Neuronal stem cell (in vitro differentiated cells): ENCODE measurements at regions not wholly inside any gene's neighbourhood (a gene's known extent, or its start where the extent isn't known, plus 50 kb on each side); places are given as distances from the start of the nearest gene placed in this dataset.

Source experiments
- DNase-seq: peaks from one replicate; pipeline ENCODE4 v3.0.0-alpha.2; 2013; ENCODE audit warnings: low spot score
- H2AFZ ChIP-seq: one replicate; pipeline ENCODE4 v1.6.1; 2013; ENCODE audit warnings: mild to moderate bottlenecking, low read length, inconsistent platforms
- H2AK5ac ChIP-seq: 2 replicates; pipeline ENCODE4 v1.6.1; 2013; ENCODE audit warnings: low read depth, mild to moderate bottlenecking, inconsistent platforms, low read length, moderate library complexity, mixed read lengths
- H2BK120ac ChIP-seq: 2 replicates; pipeline ENCODE4 v1.6.1; 2013; ENCODE audit warnings: low read depth, mild to moderate bottlenecking, inconsistent platforms, low read length, moderate library complexity, mixed read lengths
- H2BK12ac ChIP-seq: one replicate; pipeline ENCODE4 v1.6.1; 2013; ENCODE audit warnings: low read length, inconsistent platforms
- H2BK15ac ChIP-seq: 2 replicates; pipeline ENCODE4 v1.6.1; 2013; ENCODE audit warnings: mild to moderate bottlenecking, low read length, inconsistent platforms, mixed read lengths
- H2BK5ac ChIP-seq: one replicate; pipeline ENCODE4 v1.6.1; 2013; ENCODE audit warnings: inconsistent platforms, mild to moderate bottlenecking, low read length, moderate library complexity
- H3K14ac ChIP-seq: one replicate; pipeline ENCODE4 v1.6.1; 2013; ENCODE audit warnings: low read length, inconsistent platforms
- H3K18ac ChIP-seq: 2 replicates; pipeline ENCODE4 v1.6.1; 2013; ENCODE audit warnings: low read length, inconsistent platforms
- H3K23ac ChIP-seq: 2 replicates; pipeline ENCODE4 v1.6.1; 2013; ENCODE audit warnings: low read depth, mild to moderate bottlenecking, mixed read lengths, low read length, inconsistent platforms; ENCODE audit not compliant: poor library complexity
- H3K27ac ChIP-seq: replicated peaks from 3 replicates; pipeline ENCODE4 v1.5.1; 2013; ENCODE audit warnings: low read length, inconsistent platforms
- H3K27me3 ChIP-seq, 3 experiments: 2 replicates each; pipeline ENCODE4 v1.6.1; 2013; ENCODE audit warnings: low read length in 3 of 3, mild to moderate bottlenecking in 2 of 3, inconsistent platforms in 1 of 3, low read depth in 1 of 3, mixed read lengths in 1 of 3, moderate library complexity in 1 of 3; ENCODE audit not compliant: control insufficient read depth in 3 of 3, insufficient read depth in 3 of 3
- H3K36me3 ChIP-seq, 2 donors: replicated peaks in 1 of 2; 2 replicates each; pipeline ENCODE4 v1.6.1; 2013; ENCODE audit warnings: low read length in 2 of 2; ENCODE audit not compliant: control insufficient read depth in 2 of 2, insufficient read depth in 2 of 2
- H3K4ac ChIP-seq: 2 replicates; pipeline ENCODE4 v1.6.1; 2013; ENCODE audit warnings: inconsistent platforms, mild to moderate bottlenecking, low read length, moderate library complexity
- H3K4me1 ChIP-seq, 2 donors: 1 replicate in 1 of 2; 2 replicates in 1 of 2; pipeline ENCODE4 v1.6.1; 2013; ENCODE audit warnings: low read length in 2 of 2, low read depth in 1 of 2; ENCODE audit not compliant: control insufficient read depth in 2 of 2, insufficient read depth in 1 of 2
- H3K4me2 ChIP-seq: one replicate; pipeline ENCODE4 v1.6.1; 2013; ENCODE audit warnings: mild to moderate bottlenecking, low read length, inconsistent platforms; ENCODE audit not compliant: insufficient read depth, poor library complexity, severe bottlenecking
- H3K4me3 ChIP-seq, 2 donors: 2 replicates each; pipeline ENCODE4 v1.5.1; 2013; ENCODE audit warnings: low read length in 2 of 2, mild to moderate bottlenecking in 2 of 2, inconsistent platforms in 1 of 2, moderate library complexity in 1 of 2
- H3K79me1 ChIP-seq: one replicate; pipeline ENCODE4 v1.6.1; 2013; ENCODE audit warnings: low read depth, mild to moderate bottlenecking, inconsistent platforms, low read length, moderate library complexity
- H3K9ac ChIP-seq: one replicate; pipeline ENCODE4 v1.6.1; 2013; ENCODE audit warnings: mild to moderate bottlenecking, low read depth, low read length, inconsistent platforms; ENCODE audit not compliant: poor library complexity
- H3K9me3 ChIP-seq, 2 donors: replicated peaks in 1 of 2; 2 replicates each; pipeline versions ENCODE3 to v1.6.1; 2013; ENCODE audit warnings: low read length in 2 of 2, mild to moderate bottlenecking in 2 of 2, inconsistent platforms in 1 of 2, low read depth in 1 of 2, mixed read lengths in 1 of 2, moderate library complexity in 1 of 2; ENCODE audit not compliant: control insufficient read depth in 2 of 2, insufficient read depth in 1 of 2
- H4K8ac ChIP-seq: one replicate; pipeline ENCODE4 v1.6.1; 2013; ENCODE audit warnings: low read depth, mild to moderate bottlenecking, inconsistent platforms, low read length, moderate library complexity
- H4K91ac ChIP-seq: one replicate; pipeline ENCODE4 v1.6.1; 2013; ENCODE audit warnings: low read length, low read depth, mild to moderate bottlenecking, inconsistent platforms; ENCODE audit not compliant: poor library complexity
- WGBS, 2 donors: extraction: QIAGEN DNeasy Blood & Tissue Kit; methylation state at CpG; one replicate each; pipeline ENCODE4 v1.1.7; 2013; ENCODE audit warnings: missing lambda C conversion rate in 2 of 2, mixed read lengths in 1 of 2; ENCODE audit not compliant: insufficient read length in 2 of 2, insufficient replicate concordance in 1 of 2; ENCODE audit errors: extremely low coverage in 2 of 2; 5-methylcytosine and 5-hydroxymethylcytosine counted together

DNA sequence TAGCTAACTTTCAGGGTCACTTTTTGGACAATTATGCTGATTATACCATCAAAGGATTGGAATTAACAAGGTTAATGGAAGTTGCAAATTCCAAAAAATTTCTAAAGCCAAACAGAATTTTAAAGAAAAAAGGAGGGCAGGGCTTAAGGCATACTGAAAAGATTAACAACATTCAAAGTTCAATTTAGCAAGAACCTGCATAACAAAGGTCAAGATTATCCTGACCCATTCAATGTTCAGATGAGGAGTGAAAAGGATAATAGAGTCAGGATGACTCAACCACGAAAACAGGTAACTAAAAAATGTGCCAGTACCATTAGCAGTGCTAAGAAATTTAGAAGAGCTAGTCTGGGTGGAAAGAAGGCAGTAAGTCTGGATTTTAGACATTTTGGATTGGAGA lies 139.8 kb upstream of the HNMT start:
- no peak overlapping the region for H3K9ac ChIP-seq
- H2AFZ ChIP-seq = no peak overlapping the region
- H2BK5ac ChIP-seq = no peak overlapping the region
- no peak overlapping the region for H3K4me3 ChIP-seq
- no peak overlapping the region for H2BK120ac ChIP-seq
- DNase-seq = no peak
- no peak overlapping the region for H3K18ac ChIP-seq
- no peak overlapping the region for H3K14ac ChIP-seq
- no peak overlapping the region for H4K8ac ChIP-seq
- no peaks in the 10 kb centered on the region for H3K9me3 ChIP-seq
- no peak overlapping the region for H2BK12ac ChIP-seq
- no CpG with 5 or more reads among the region's 1 CpG for WGBS, 2 donors
- H4K91ac ChIP-seq = no peak overlapping the region
- no peaks in the 10 kb centered on the region for H3K79me1 ChIP-seq
- H3K27ac ChIP-seq = no peak overlapping the region
- no peak overlapping the region for H2AK5ac ChIP-seq
- no peaks in the 10 kb centered on the region for H3K27me3 ChIP-seq
- no peak overlapping the region for H3K4me2 ChIP-seq
- no peak overlapping the region for H2BK15ac ChIP-seq
- no peak overlapping the region for H3K23ac ChIP-seq
- H3K36me3 ChIP-seq = no peaks in the 10 kb centered on the region
- peaks cover 0 to 2% of the 10 kb centered on the region in 2 donors for H3K4me1 ChIP-seq
- H3K4ac ChIP-seq = no peak overlapping the region

DNA sequence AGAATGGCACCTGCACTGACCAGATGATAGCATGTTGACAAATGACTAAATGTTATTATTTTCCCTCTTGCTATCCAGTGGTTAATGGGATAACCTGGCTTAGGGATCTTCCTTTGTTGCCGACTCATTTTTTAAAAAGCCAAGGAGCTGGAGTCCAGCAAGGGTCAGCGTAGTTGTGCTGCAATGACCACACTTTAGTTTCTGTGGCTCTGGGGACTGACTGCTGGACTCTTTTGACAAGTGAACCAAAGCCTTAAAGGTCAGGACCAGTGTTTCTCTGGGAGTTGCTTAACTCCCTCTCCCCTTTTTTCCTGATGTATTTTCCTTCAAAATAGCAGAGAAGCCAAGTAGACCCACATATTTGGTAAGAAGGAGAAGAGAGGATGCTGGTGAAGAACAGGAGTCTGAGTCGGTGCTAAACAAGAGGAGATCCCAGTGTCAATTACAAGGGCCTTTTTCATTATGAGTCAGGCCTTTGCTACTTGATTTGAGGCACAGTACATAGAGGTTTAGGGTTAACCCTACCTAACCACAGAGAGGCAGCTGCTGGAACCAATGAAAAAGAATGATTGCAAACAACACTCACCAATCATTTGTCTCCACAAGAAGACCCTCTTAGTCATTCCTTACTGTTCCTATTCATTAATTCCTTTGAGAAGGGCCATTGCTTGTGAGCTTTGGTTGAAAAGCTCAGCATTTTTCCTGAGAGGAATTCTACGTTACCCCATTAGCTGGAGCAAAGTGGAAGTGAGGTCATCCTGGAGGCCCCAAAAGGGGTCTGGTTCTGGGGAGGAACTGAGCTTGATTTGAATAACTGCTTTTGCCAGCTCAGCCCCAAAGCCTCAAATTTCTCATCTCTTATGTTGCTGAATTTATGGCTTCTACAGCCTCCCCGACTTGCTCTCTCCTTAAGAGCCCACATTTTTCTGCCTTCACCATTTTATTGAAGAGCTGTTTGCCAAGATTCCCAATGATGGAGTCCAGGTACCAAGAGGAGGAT lies 137.6 kb upstream of the HNMT start:
- peak overlapping the region; percentile 51 for H2AFZ ChIP-seq
- no peak overlapping the region for H2BK12ac ChIP-seq
- no peak overlapping the region for H3K18ac ChIP-seq
- no peak overlapping the region for H4K8ac ChIP-seq
- H3K4me2 ChIP-seq = no peak overlapping the region
- no CpG with 5 or more reads among the region's 5 CpGs for WGBS, 2 donors
- H2BK120ac ChIP-seq = no peak overlapping the region
- H3K4me1 ChIP-seq = peaks cover 0 to 2% of the 10 kb centered on the region in 2 donors
- no peak overlapping the region for H3K23ac ChIP-seq
- no peak overlapping the region for H2BK15ac ChIP-seq
- no peak overlapping the region for H4K91ac ChIP-seq
- no peak overlapping the region for H2BK5ac ChIP-seq
- no peaks in the 10 kb centered on the region for H3K27me3 ChIP-seq
- no peak overlapping the region for H3K27ac ChIP-seq
- H3K14ac ChIP-seq = no peak overlapping the region
- no peak for DNase-seq
- no peak overlapping the region for H2AK5ac ChIP-seq
- H3K4me3 ChIP-seq = no peak overlapping the region
- no peak overlapping the region for H3K9ac ChIP-seq
- no peaks in the 10 kb centered on the region for H3K9me3 ChIP-seq
- H3K79me1 ChIP-seq = no peaks in the 10 kb centered on the region
- no peaks in the 10 kb centered on the region for H3K36me3 ChIP-seq
- H3K4ac ChIP-seq = no peak overlapping the region

DNA sequence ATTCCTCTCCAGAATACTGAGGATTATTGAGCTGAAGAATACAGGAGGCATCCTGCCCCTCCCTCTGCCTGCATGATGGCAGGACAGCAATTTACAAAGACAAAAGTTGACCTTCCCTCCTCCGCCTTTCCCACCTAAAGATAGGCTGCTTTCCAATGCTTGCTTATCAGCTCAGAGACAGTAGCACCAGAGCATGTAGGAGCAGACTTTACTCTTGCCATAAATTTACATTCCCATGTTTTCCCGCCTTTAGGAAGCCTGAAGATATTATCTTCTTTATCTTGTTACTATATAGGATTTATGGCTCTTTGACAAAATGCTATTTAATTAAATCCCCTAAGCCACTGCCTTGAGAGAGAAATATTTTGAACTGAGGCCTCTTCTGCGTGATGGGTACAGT lies 135.6 kb upstream of the HNMT start:
- H3K14ac ChIP-seq = no peak overlapping the region

GRCh38 chr2:137829251-137829650 lies 135.0 kb upstream of the HNMT start:
- Histone ChIP-seq H2BK120ac (no peak overlapping the region), H3K14ac (no peak overlapping the region), H4K8ac (no peak overlapping the region), H3K9ac (no peak overlapping the region), H2BK12ac (no peak overlapping the region), H3K36me3 (no peaks in the 10 kb centered on the region), H3K18ac (no peak overlapping the region), H3K27me3 (no peaks in the 10 kb centered on the region), H2BK5ac (no peak overlapping the region), H3K4me1 (peaks cover 0 to 2% of the 10 kb centered on the region in 2 donors), H3K4me3 (no peak overlapping the region), H2AK5ac (no peak overlapping the region), H3K27ac (no peak overlapping the region), H2BK15ac (no peak overlapping the region), H3K9me3 (no peaks in the 10 kb centered on the region), H3K79me1 (no peaks in the 10 kb centered on the region), H4K91ac (no peak overlapping the region), H2AFZ (no peak overlapping the region), H3K23ac (no peak overlapping the region), H3K4ac (no peak overlapping the region), H3K4me2 (no peak overlapping the region)
- no CpG with 5 or more reads among the region's 2 CpGs for WGBS, 2 donors
- no peak for DNase-seq

More for the DNA sequence above, 135.6 kb upstream of the HNMT start:
- H3K4me2 ChIP-seq = no peak overlapping the region
- H3K9me3 ChIP-seq = no peaks in the 10 kb centered on the region
- no peak overlapping the region for H3K9ac ChIP-seq
- no peak overlapping the region for H3K23ac ChIP-seq
- no peaks in the 10 kb centered on the region for H3K27me3 ChIP-seq
- H3K36me3 ChIP-seq = no peaks in the 10 kb centered on the region
- DNase-seq = no peak
- H3K27ac ChIP-seq = no peak overlapping the region
- H4K8ac ChIP-seq = no peak overlapping the region
- H4K91ac ChIP-seq = no peak overlapping the region
- H2AFZ ChIP-seq = no peak overlapping the region
- no peak overlapping the region for H2BK12ac ChIP-seq
- H2BK5ac ChIP-seq = no peak overlapping the region
- peaks cover 0 to 2% of the 10 kb centered on the region in 2 donors for H3K4me1 ChIP-seq
- no peaks in the 10 kb centered on the region for H3K79me1 ChIP-seq
- no CpG with 5 or more reads among the region's 3 CpGs for WGBS, 2 donors
- H3K4me3 ChIP-seq = no peak overlapping the region
- no peak overlapping the region for H2BK15ac ChIP-seq
- H2BK120ac ChIP-seq = no peak overlapping the region
- H3K18ac ChIP-seq = no peak overlapping the region
- H2AK5ac ChIP-seq = no peak overlapping the region
- H3K4ac ChIP-seq = no peak overlapping the region
